Stromal cell of bone marrow (primary cell): ENCODE measurements at regions not wholly inside any gene's neighbourhood (a gene's known extent, or its start where the extent isn't known, plus 50 kb on each side); places are given as distances from the start of the nearest gene placed in this dataset.
A peak's percentile ranks its signal among the peaks of the same experiment; 100 is the strongest.
"Not testable (repeated sequence)": the region's sequence is repeated elsewhere in the genome, so short reads cannot be mapped to it uniquely, and the experiment has no call there.

ENCODE experiments used
- DNase-seq: peaks from one replicate; pipeline ENCODE4 v3.0.0-alpha.2; 2012; ENCODE audit warnings: low read depth

DNA sequence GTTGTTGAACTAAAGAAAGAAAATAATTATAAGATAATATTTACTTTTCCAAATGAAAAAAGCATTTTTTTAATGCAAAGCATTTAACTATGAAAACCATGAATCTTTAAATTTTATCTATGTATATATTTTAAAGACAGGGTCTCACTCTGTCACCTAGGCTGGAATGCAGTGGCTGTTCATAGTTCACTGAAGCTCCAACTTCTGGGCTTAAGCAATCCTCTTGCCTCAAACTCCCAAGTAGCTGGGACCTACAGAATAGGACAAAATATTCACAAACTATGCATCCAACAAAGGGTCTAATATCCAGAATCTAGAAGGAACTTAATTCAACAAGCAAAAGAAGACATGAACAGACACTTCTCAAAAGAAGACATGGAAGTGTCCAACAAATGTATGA lies 55.9 kb upstream of the ALB start:
- no peak for DNase-seq

- DNase-seq: no peak
These were observed 56.6 kb upstream of the ALB start for GRCh38 chr4:73347497-73347896.

DNA sequence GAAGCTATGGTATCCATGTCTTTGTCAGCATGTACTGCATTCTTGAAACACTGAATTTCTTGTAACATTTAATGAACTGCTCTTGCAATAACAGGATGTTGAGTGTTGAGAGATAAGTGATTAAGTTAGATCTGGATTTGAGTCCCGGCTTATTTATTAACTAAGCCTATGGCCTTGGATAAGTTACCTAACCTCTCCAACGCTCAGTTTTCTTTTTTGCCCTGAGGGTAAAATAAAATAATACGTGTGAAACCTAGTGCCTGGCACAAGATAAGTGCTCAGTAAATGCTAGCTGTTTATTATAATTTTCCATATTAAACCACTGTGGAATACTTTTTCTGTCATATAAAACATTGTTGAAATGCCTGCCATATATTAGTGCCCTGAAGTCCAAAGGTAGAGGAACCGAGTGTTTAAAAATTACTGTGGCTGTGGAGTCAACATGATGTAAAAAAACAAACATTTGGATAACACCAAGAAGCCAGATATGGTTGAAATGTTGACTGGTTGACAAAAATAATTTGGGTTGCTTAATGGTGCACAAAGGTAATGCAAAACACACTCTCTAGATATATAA lies 58.6 kb upstream of the ALB start:
- no peak for DNase-seq

- DNase-seq: no peak
These were observed 60.0 kb upstream of the ALB start for GRCh38 chr4:73344106-73344505.

DNA sequence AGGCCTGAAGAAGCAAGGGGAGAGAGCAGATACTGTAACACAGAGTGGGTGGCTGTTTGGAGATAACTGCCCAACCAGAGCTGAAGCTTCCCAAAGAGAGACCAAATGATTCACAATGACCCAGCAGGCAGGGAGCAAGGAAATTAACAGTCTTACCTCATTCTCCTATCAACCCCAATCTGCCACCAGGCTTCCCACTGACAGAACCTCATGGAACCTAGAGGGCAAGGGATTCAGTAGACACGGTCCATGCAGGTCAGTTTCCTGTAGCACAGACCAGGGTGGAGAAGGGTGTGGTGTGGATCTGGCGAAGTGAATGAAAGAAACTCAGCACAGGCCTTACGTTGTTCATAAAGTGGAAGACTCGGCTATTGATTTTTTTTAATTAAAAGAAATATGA lies 60.7 kb upstream of the ALB start:
- no peak for DNase-seq

DNA sequence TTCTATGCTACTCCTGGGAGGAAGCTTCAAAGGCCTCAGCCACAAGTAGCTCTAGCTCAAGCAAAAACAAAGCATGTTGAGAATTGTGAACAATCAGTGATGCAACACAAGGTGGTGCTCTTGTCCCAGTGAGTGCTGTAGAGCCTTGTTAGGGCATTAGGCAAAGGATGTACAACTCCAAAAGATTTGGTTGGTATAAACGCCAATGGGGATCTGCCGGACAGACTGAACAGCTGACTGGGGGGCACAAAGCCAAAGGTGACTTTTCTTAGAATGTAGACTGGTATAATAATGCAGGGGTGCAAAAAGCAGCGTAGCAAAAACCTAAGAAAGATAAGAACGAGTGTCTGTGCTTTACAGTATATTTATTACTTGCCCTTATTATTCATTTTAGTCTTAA lies 62.6 kb upstream of the ALB start:
- peak; percentile 27 for DNase-seq

DNA sequence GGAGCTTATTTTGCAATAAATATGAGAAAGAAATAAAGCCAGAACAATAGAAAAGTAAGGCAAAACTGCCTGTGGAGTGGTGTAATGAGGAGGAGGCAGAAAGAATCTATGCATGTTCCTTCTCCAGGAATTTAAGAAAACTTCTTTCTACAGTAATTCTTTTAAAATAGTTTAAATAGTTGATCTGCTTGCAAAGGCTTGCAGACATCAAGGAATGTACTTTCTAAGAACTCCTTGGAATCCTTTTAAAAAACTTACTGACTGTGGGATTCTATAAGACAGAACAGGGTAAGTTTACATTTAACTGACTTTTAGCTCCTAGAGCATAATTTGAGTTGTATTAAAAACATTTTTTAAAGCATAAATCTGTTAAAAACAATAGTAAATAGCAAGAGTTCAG lies 63.2 kb upstream of the ALB start:
- no peak for DNase-seq

DNA sequence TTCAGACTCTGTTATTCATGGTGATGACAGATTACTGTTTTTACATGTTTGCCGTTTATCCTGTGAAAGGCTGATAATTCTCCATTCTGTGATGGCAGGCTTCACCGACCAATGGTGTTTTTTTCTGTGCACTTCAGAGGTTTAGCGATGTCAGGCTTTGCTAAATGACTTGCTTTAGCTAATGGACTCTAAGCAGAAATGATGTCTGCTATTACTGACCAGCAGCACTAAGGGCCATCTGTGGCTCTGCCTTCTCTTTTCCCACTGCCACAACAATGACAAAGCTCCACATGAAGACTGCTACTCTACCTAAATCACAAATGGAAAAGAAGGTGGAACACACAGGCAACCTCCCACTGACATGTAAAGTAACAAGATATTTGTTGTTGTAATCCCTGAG lies 68.4 kb upstream of the ALB start:
- DNase-seq: no peak

DNA sequence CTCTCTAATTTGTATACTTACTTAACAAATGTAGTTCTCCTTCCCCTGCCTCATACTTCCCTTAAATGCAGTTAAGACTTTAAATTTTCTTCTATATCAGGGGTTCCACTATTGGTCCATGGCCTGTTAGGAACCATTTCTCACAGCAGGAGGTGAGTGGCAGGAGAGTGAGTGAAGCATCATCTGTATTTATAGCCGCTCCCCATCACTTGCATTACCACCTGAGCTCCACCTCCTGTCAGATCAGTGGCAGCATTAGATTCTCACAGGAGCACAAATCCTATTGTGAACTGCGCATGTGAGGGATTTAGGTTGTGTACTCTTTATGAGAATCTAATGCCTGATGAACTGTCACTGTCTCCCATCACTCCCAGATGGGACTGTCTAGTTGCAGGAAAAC lies 72.1 kb upstream of the ALB start:
- not testable (repeated sequence) for DNase-seq

GRCh38 chr4:73329300-73329699 lies 70.7 kb upstream of the ANKRD17 start:
- DNase-seq: no peak

DNA sequence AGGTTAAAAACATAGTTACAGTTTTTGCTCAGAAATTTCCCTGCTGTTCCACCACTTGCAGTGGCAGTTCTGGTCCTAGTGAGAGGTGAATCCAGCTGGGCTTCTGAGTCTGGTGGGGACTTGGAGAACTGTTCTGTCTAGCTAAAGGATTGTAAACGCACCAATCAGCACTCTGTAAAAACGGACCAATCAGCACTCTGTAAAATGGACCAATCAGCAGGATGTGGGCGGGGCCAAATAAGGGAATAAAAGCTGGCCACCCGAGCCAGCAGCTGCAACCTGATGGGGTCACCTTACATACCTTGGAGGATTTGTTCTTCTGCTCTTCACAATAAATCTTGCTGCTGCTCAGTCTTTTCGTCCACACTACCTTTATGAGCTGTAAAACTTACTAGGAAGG lies 67.2 kb upstream of the ANKRD17 start:
- DNase-seq: not testable (repeated sequence)

- no peak for DNase-seq
These were observed 58.5 kb upstream of the ANKRD17 start for GRCh38 chr4:73317092-73317491.

DNA sequence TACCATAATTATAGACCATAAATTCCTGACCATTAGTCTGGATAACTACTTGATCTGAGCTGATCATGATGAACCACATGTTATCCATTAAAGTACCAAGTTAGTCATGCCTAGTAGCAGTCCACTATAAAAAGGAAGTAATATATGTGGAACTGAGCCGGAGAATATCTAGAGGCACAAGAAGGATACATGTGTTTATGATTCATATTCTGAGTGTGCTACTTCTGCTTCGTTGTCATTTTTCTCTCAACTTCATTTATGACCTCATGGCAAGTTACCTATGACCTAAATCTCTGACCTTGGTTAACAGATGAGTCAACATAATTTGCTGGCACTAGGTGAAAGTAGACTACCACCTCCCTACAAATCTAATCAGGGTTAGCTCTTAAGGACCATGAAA lies 56.5 kb upstream of the ANKRD17 start:
- peak; percentile 27 for DNase-seq

- DNase-seq: no peak
These were observed 54.4 kb upstream of the ANKRD17 start for GRCh38 chr4:73312967-73313366.

GRCh38 chr4:73311428-73311827 lies 52.8 kb upstream of the ANKRD17 start:
- peak; percentile 40 for DNase-seq

DNA sequence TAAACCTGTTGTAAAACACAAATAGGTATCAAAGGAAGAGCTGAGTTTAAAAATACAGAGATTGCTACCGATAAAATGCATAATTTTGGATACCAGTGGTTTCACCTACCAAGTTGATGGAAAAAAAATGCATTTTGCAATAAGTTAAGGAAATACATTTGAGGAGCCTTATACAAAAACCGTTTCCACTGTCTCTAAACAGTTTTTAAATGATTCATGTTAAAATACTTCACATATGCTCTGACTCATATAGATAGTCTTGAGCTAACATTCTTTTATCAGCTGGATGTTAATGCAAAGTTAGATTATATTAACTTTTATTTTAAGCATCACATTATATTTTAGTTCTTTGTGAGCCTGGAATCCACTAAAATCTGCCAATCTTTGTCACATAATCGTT lies 50.6 kb upstream of the ANKRD17 start:
- DNase-seq: no peak
